ENCODE measurements at regions not wholly inside any gene's neighbourhood (a gene's known extent, or its start where the extent isn't known, plus 50 kb on each side); places are given as distances from the start of the nearest gene placed in this dataset.

DNA sequence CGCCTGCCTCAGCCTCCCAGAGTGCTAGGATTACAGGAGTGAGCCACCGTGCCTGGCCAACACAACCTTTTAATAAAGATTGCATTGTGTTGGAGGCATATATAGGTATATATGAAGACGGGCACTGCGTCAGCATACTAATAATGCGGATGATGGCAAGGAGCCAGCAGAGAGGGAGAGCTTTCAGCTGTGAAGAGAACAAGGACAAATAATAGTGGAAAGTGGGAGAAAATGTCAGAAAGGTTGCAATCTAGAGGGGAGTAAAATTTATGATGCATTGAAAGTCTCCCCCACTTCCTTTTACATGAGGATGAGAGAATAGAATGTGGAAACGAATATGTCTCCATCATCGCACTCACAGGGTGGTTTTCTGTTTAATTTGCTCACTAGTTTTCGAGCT is 170.5 kb upstream of the TBL1XR1 start:
- no peak overlapping the region for H2AFZ ChIP-seq (ENCODE audit: low read depth, low read length)
- H3K36me3 ChIP-seq (ENCODE audit: control insufficient read depth in 2 of 2, extremely low read depth in 1 of 2, insufficient read depth in 2 of 2, low read length in 2 of 2): no peaks in the 10 kb centered on the region
- intact Hi-C loops (cut with micrococcal nuclease): loop anchor here (10.0 kb wide), 1 partner anchor 447 kb away; no protein-coding TSS in a partner anchor
- ChIA-PET POLR2A (no interaction called here), CTCF (interaction anchor here (1.3 kb wide), 1 partner anchor 317 kb away, joined by 3 read pairs; no protein-coding TSS in a partner anchor)
- no peaks in the 10 kb centered on the region for H3K9me1 ChIP-seq (replicated peaks; ENCODE audit: control insufficient read depth, extremely low read depth, insufficient read depth, low read length)
- H3K79me2 ChIP-seq (ENCODE audit: control insufficient read depth, insufficient read depth, low read length): no peaks in the 10 kb centered on the region
- no peak overlapping the region for H3K4me2 ChIP-seq (ENCODE audit: insufficient read depth, low read length)
- no peaks in the 10 kb centered on the region for H3K4me1 ChIP-seq (ENCODE audit: control insufficient read depth, extremely low read depth, insufficient read depth, low read length)
- H3K9me3 ChIP-seq (replicated peaks; ENCODE audit: control insufficient read depth, insufficient read depth, low read length): no peaks in the 10 kb centered on the region
- no peaks in the 10 kb centered on the region for H3K27me3 ChIP-seq (ENCODE audit: control insufficient read depth in 2 of 2, insufficient read depth in 2 of 2, low read length in 2 of 2)
- TF ChIP-seq POLR2AphosphoS5 (IDR thresholded peaks at IDR 0.05; ENCODE audit: insufficient read depth, low read depth, low read length): no peak
- TF ChIP-seq MYC (IDR thresholded peaks at IDR 0.05; ENCODE audit: low read depth, low read length): no peak
- TF ChIP-seq, protein P1, sequence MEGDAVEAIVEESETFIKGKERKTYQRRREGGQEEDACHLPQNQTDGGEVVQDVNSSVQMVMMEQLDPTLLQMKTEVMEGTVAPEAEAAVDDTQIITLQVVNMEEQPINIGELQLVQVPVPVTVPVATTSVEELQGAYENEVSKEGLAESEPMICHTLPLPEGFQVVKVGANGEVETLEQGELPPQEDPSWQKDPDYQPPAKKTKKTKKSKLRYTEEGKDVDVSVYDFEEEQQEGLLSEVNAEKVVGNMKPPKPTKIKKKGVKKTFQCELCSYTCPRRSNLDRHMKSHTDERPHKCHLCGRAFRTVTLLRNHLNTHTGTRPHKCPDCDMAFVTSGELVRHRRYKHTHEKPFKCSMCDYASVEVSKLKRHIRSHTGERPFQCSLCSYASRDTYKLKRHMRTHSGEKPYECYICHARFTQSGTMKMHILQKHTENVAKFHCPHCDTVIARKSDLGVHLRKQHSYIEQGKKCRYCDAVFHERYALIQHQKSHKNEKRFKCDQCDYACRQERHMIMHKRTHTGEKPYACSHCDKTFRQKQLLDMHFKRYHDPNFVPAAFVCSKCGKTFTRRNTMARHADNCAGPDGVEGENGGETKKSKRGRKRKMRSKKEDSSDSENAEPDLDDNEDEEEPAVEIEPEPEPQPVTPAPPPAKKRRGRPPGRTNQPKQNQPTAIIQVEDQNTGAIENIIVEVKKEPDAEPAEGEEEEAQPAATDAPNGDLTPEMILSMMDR (IDR thresholded peaks at IDR 0.05; ENCODE audit: extremely low read depth in 1 of 2, insufficient read depth in 1 of 2, low read depth in 1 of 2, low read length in 2 of 2): no peak
- no peak for TF ChIP-seq POLR2A (IDR thresholded peaks at IDR 0.05; ENCODE audit: low read depth, low read length)
- no peak for TF ChIP-seq FOS (IDR thresholded peaks at IDR 0.05; ENCODE audit: borderline replicate concordance, insufficient read depth, low read length)
- TF ChIP-seq, protein P2, sequence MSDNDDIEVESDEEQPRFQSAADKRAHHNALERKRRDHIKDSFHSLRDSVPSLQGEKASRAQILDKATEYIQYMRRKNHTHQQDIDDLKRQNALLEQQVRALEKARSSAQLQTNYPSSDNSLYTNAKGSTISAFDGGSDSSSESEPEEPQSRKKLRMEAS (IDR thresholded peaks at IDR 0.05; ENCODE audit: insufficient read depth, insufficient read length): no peak
- TF ChIP-seq GATA2 (IDR thresholded peaks at IDR 0.05; ENCODE audit: insufficient read depth, insufficient read length, low read depth, low read length): no peak
- no peak for TF ChIP-seq EZH2 (IDR thresholded peaks at IDR 0.05; ENCODE audit: borderline replicate concordance, low read depth, low read length, severe bottlenecking)
- TF ChIP-seq JUN (IDR thresholded peaks at IDR 0.05; ENCODE audit: borderline replicate concordance, insufficient read depth, insufficient read length, low read depth): no peak
- FAIRE-seq (no peak), DNase-seq (ENCODE audit: low read depth, low spot score) (no peak)
- H3K27ac ChIP-seq (ENCODE audit: insufficient read depth, low read depth, low read length): no peak overlapping the region
- dilution Hi-C loops (cut with MboI; ENCODE audit: extremely low pct_ligation_motif_present, low sequenced_read_pairs): no loop called here
- H3K4me3 ChIP-seq (replicated peaks in 1 of 3; ENCODE audit: insufficient read depth in 1 of 3, low read depth in 1 of 3, low read length in 3 of 3): no peak overlapping the region
- no peak overlapping the region for H3K9ac ChIP-seq (replicated peaks; ENCODE audit: extremely low read depth, insufficient read depth, low read length)
- no peaks in the 10 kb centered on the region for H4K20me1 ChIP-seq (replicated peaks; ENCODE audit: control insufficient read depth, extremely low read depth, insufficient read depth, low read length)
- BruUV-seq (replicated peaks): no TSS peak
